ENCODE measurements at regions not wholly inside any gene's neighbourhood (a gene's known extent, or its start where the extent isn't known, plus 50 kb on each side); places are given as distances from the start of the nearest gene placed in this dataset.

- TF ChIP-seq POLR2A (IDR thresholded peaks at IDR 0.05; ENCODE audit: low read depth, low read length) (no peak), POLR2AphosphoS5 (IDR thresholded peaks at IDR 0.05; ENCODE audit: low read depth, low read length) (no peak), TAF1 (IDR thresholded peaks at IDR 0.05; ENCODE audit: low read depth, low read length) (no peak), SPI1 (IDR thresholded peaks at IDR 0.05; ENCODE audit: low read depth, low read length) (no peak), PAX5 (IDR thresholded peaks at IDR 0.05; ENCODE audit: insufficient read depth, low read length, severe bottlenecking) (no peak)
Measured at GRCh38 chr3:181796641-181797040, 84.9 kb downstream of the SOX2 start.
